ENCODE measurements at regions not wholly inside any gene's neighbourhood (a gene's known extent, or its start where the extent isn't known, plus 50 kb on each side); places are given as distances from the start of the nearest gene placed in this dataset.

GRCh38 chr21:16377120-16377658, 647.4 kb downstream of the USP25 start:
- no peak for DNase-seq

DNA sequence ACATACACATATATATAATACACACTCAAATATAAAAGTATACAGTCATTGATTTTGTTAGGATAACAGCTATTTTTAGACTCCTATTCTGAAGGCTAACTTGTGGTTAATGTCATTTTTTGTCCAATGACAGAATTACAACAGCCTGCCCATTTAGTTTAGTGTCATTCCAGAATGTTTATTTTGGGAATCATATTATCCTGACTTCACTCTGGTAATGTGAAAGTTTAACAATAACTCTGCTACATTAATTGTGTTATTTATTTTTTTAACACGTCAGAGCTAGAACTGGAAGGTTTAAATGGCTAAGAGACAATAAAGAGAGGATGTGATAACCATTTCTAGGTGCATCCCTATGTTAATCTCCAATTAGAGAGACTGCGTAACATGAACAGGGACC, 648.1 kb downstream of the USP25 start:
- no peak for DNase-seq

GRCh38 chr21:16378525-16378924, 648.7 kb downstream of the USP25 start:
- DNase-seq: no peak

- DNase-seq: no peak
These were observed 658.5 kb downstream of the USP25 start for GRCh38 chr21:16388291-16388690.

- DNase-seq: no peak
These were observed 659.3 kb downstream of the USP25 start for GRCh38 chr21:16388911-16389560.

- DNase-seq: no peak
These were observed 659.9 kb downstream of the USP25 start for GRCh38 chr21:16389643-16390042.

GRCh38 chr21:16395285-16395684, 665.5 kb downstream of the USP25 start:
- DNase-seq: no peak

GRCh38 chr21:16402752-16403151, 673.0 kb downstream of the USP25 start:
- no peak for DNase-seq

GRCh38 chr21:16404776-16405175, 675.0 kb downstream of the USP25 start:
- DNase-seq: no peak

- no peak for DNase-seq
These were observed 676.6 kb downstream of the USP25 start for GRCh38 chr21:16406355-16406754.

GRCh38 chr21:16407403-16408240, 677.8 kb downstream of the USP25 start:
- DNase-seq: no peak

DNA sequence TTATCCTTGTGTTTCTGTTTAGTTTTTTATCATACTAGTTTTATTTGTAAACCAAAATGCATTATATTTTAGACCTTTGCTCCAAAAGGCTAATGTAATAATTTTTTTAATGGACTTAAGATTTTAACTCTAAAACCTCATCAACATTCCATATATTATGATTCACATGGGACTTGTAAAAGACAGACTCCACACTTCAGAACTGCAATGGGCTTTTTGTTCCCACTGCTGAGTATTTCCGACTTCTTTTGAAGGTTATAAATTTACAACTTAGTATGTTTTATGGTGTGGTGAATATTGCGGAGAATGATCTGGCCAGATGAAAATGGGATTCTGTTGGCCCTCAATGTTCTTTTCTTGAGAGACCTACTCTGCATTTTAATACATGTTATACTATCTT, 678.5 kb downstream of the USP25 start:
- no peak for DNase-seq

- DNase-seq: no peak
These were observed 679.6 kb downstream of the USP25 start for GRCh38 chr21:16409352-16409751.

GRCh38 chr21:16418226-16418625, 688.4 kb downstream of the USP25 start:
- no peak for DNase-seq

DNA sequence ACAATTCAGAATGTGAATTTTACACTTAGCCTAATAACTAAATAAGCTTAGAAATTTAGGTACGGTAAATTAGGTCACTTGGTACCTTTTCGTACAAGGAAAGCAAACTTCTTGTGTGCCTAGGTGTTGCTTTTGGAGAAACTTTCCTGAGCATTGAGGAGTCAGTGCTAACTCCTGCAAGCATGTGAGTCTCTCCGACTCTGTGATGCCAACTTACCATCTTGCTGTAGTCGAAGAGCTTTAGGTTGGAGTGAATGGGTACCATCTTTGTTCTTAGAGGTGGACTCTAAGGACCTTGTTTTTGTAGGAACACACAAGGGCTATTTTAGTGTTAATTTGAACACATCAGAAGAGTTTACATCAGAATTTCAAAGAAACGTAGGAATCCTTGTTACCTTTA, 688.9 kb downstream of the USP25 start:
- no peak for DNase-seq

DNA sequence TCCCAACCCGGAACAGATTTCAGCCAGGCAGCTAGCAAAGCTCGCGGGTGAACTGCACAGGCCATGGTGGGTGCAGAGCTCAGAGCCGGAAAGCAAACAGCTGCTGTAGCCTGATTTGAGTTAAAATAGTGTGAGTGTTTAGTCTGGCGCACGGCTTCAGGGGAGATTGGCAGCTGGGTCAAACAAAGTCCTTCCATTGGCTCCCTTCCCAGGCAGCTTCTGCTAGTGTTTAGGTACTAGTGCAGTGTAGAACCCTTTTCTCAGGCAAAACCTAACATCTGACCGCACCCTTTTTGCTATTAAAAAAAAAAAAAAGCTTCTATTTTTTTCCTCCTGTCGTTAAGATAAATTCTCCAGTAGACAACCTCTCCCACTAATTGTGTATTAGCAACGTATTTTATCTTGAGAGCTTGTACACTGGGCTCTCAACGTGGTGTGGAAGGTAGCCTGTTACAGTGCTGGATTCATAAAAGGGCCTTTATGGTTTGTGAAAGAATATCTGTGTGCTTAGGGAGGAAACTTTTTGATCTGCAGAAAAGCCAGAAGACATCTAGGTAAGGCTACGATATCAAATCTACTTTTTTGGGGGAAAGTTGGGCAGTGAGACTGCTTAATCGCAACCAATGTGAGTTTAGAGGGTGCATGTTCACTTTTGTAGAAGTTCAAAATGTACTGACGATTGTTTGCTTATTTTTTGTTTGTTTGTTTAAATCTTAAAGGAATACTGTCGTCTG, 689.6 kb downstream of the USP25 start:
- DNase-seq: no peak

GRCh38 chr21:16420031-16420724, 690.4 kb downstream of the USP25 start:
- no peak for DNase-seq

DNA sequence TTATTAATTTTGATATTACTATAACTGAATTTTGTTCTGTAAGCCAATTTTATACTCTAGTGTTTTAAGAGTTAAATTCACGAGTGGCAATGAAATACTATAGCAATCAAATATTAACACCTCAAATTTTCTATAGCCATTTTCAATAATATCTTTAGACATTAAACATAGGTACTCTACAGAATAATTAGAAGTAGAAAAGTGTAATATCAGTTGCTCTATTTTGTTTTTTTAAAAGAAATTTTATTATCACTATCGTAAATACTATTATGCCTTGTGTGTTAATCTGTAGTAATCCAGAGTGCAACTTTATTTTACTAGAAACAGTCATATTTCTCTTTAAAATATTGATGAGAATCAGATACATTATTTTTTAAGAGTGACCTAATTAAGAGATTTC, 691.2 kb downstream of the USP25 start:
- DNase-seq: no peak

- no peak for DNase-seq
These were observed 692.2 kb downstream of the USP25 start for GRCh38 chr21:16421965-16422364.

DNA sequence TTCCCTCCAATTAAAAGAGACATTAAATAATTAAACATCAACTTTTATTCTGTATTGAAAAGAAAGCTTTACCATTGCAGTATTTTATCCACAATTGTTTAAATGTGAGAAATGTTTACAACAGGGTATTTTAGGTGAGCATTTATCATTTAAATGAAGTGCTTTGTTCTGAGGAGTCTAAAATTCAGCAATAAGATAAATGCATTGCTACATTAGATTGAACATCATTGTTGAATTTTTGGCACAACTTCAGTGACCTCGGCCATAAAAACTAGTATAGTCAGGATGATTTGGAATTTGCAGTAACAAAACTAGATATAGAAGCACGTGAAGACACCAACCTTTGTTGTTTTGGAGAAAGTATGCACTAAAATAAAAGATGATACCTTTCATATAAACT, 692.9 kb downstream of the USP25 start:
- DNase-seq: no peak

DNA sequence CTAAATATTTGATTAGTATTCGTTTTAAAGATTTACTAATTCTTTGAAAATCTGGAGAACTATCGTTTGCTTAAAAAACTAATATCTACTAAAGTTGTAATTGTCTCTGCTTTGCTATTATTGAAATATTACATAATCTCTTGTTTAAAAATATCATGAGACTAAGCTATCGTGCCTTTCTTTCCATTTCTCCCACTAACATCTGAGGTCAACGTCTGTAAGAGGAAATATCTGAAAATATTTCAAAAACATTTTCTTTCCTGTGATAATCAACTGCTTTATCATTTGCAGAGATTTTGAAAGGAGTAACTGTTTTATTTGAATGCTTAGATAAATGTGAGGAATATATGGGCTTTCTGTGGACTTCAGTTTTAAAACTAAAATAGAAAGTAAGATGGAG, 694.1 kb downstream of the USP25 start:
- DNase-seq: no peak

DNA sequence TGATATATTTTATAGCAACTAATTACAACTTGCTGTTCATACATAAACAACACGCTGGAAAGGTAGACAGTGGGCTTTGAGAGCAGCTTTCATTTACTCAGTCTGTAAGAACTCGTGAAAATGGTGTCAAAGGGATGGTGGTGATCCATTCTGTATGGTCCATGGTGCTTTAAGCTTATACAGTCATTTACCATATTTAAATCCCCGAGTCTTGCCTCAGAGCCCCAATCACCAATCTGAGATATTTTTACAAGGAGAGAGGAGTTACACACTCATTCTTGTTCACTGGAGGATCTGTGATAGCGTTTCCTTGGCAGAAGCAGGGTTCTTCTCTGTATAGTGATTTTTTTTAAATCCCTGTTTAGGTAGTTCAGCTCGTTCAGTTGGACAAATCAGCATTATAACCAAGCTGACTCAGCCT, 694.6 kb downstream of the USP25 start:
- DNase-seq: no peak

DNA sequence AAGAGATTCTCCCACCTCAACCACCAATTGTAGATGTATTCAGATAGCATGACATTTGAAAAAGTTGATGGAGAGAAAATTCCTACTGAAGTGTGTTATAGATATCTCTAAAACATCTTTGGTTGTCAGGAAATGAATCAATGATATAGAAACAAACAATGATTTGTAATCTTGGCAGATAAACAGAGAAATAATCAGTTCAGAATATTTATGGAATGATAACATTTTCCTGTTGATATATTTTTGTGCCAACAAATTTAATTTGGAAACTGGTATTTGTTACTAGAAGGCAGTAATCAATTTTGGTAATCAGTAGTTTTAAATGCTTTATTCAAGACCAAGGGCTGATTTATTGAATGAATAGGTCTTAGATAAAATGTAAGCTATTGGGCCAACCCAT, 695.6 kb downstream of the USP25 start:
- no peak for DNase-seq
